PC-3 (cell line): ENCODE measurements at regions not wholly inside any gene's neighbourhood (a gene's known extent, or its start where the extent isn't known, plus 50 kb on each side); places are given as distances from the start of the nearest gene placed in this dataset.
"Not testable (repeated sequence)": the region's sequence is repeated elsewhere in the genome, so short reads cannot be mapped to it uniquely, and the experiment has no call there.

Experiments
- ATAC-seq: fragments of 200-7000 bp; cut with Tn5 transposase; 2 replicates; pipeline ENCODE4 v1.9.1; 2020; ENCODE audit warnings: mild to moderate bottlenecking, moderate library complexity
- BruUV-seq: library from RNA; stranded (reverse); fragments of 400-500 nt; replicated peaks from 2 replicates; lab custom pipeline; 2021; lab: Mats Ljungman, UMichigan
- CTCF ChIA-PET: fragments of 300-600 bp; sonication (Branson Sonifier 250); formaldehyde crosslinking; loops from one replicate; lab custom pipeline; 2022; ENCODE audit warnings: antibody characterized with exemption; lab: Charles Lee
- POLR2A ChIA-PET: fragments of 300-600 bp; sonication (Branson Sonifier 250); formaldehyde crosslinking; loops from one replicate; lab custom pipeline; 2022; ENCODE audit warnings: antibody characterized with exemption; ENCODE audit not compliant: unreplicated experiment; lab: Charles Lee
- DNase-seq: peaks from one replicate; pipeline ENCODE4 v3.0.0-alpha.2; 2015
- H2AFZ ChIP-seq: fragments of 300-600 bp; sonication (generic); 2 replicates; pipeline ENCODE4 v1.6.0; 2016; ENCODE audit warnings: antibody characterized with exemption, low read length
- H3F3A ChIP-seq: fragments of 300-600 bp; sonication (generic); one replicate; pipeline ENCODE4 v1.6.0; 2017; ENCODE audit warnings: antibody characterized with exemption, low read length, control low read depth, mild to moderate bottlenecking; ENCODE audit not compliant: unreplicated experiment
- H3K27ac ChIP-seq: fragments of 300-600 bp; sonication (generic); 2 replicates; pipeline ENCODE4 v1.5.1; 2016; ENCODE audit warnings: mild to moderate bottlenecking, low read length
- H3K27me3 ChIP-seq: fragments of 300-600 bp; sonication (generic); 2 replicates; pipeline ENCODE4 v1.6.1; 2016; ENCODE audit warnings: low read length, mixed read lengths
- H3K36me3 ChIP-seq: fragments of 300-600 bp; sonication (generic); 2 replicates; pipeline ENCODE4 v1.6.1; 2016; ENCODE audit warnings: low read depth, mixed run types, low read length, mixed read lengths
- H3K4me1 ChIP-seq: fragments of 300-600 bp; sonication (generic); 2 replicates; pipeline ENCODE4 v1.5.1; 2016; ENCODE audit warnings: low read length; ENCODE audit not compliant: insufficient read depth
- H3K4me2 ChIP-seq: fragments of 300-600 bp; sonication (generic); 2 replicates; pipeline ENCODE4 v1.6.0; 2016; ENCODE audit warnings: low read length
- H3K4me3 ChIP-seq: fragments of 300-600 bp; sonication (generic); 2 replicates; pipeline ENCODE4 v1.5.1; 2016; ENCODE audit warnings: mild to moderate bottlenecking, low read length, mixed read lengths
- H3K79me2 ChIP-seq: fragments of 300-600 bp; sonication (generic); 2 replicates; pipeline ENCODE4 v1.6.1; 2017; ENCODE audit warnings: low read length, mixed read lengths
- H3K9ac ChIP-seq: fragments of 300-600 bp; sonication (generic); 2 replicates; pipeline ENCODE4 v1.6.0; 2016; ENCODE audit warnings: mild to moderate bottlenecking, low read length
- H3K9me2 ChIP-seq: fragments of 300-600 bp; sonication (generic); replicated peaks from 2 replicates; pipeline ENCODE4 v1.6.1; 2016; ENCODE audit warnings: mixed run types, low read length, mixed read lengths
- H3K9me3 ChIP-seq: fragments of 300-600 bp; sonication (generic); 2 replicates; pipeline ENCODE4 v1.6.1; 2016; ENCODE audit warnings: low read length, mixed read lengths
- H4K20me1 ChIP-seq: fragments of 300-600 bp; sonication (generic); 2 replicates; pipeline ENCODE4 v1.6.1; 2016; ENCODE audit warnings: low read length, mixed read lengths
- EZH2 ChIP-seq: fragments of 300-600 bp; sonication (generic); IDR thresholded peaks from one replicate; pipeline ENCODE4 v1.6.1; 2017; ENCODE audit warnings: antibody characterized with exemption, mild to moderate bottlenecking, low read length; ENCODE audit not compliant: unreplicated experiment
- EZH2phosphoT487 ChIP-seq: fragments of 300-600 bp; sonication (generic); IDR thresholded peaks from 2 replicates; pipeline ENCODE4 v1.6.1; 2018; ENCODE audit warnings: mild to moderate bottlenecking, antibody characterized with exemption, low read length, borderline replicate concordance
- intact Hi-C: fragments of 100-400 bp; cut with micrococcal nuclease; formaldehyde crosslinking; loops from 2 replicates; pipeline ENCODE4 v1.9.0; 2023
- TF ChIP-seq, protein P1 (sequence below): fragments of 300-600 bp; sonication (generic); conservative IDR thresholded peaks from 2 replicates; pipeline ENCODE4 v1.5.1; 2017; ENCODE audit warnings: antibody characterized with exemption, low read depth, mild to moderate bottlenecking, low read length

DNA sequence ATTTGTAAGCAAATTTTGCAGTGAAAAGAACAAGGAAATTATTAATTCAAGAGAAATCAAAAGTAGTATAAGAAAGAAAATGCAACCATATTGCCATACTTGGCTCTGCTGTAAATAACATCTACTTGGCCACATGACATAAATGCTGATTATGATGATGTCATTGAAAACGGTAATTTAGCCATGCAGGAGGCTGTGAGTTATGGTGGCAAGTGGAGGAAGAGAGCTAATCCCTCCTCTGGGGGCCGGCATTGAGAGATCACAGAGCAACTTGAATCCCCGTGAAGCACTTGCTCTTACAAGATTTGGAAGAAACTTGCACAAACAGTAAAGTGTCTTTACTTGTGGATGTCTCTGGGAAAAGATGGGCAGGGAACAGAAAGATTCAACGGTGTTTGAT, 456.6 kb downstream of the PREX1 start:
- intact Hi-C loops: no loop called here
- Histone ChIP-seq H3K4me3 (no peak overlapping the region), H3K9me2 (no peaks in the 10 kb centered on the region), H3K79me2 (no peaks in the 10 kb centered on the region), H3K9me3 (no peaks in the 10 kb centered on the region), H3K4me2 (no peak overlapping the region), H3K36me3 (no peaks in the 10 kb centered on the region), H2AFZ (no peak overlapping the region), H4K20me1 (no peaks in the 10 kb centered on the region), H3K9ac (no peak overlapping the region), H3K27me3 (peaks cover 9% of the 10 kb centered on the region), H3F3A (no peaks in the 10 kb centered on the region), H3K4me1 (peaks cover 13% of the 10 kb centered on the region), H3K27ac (no peak overlapping the region)
- BruUV-seq: no TSS peak
- ATAC-seq (no peak), DNase-seq (no peak)
- ChIA-PET POLR2A (no interaction called here), CTCF (no interaction called here)
- TF ChIP-seq EZH2 (no peak), EZH2phosphoT487 (no peak)
- TF ChIP-seq, protein P1, sequence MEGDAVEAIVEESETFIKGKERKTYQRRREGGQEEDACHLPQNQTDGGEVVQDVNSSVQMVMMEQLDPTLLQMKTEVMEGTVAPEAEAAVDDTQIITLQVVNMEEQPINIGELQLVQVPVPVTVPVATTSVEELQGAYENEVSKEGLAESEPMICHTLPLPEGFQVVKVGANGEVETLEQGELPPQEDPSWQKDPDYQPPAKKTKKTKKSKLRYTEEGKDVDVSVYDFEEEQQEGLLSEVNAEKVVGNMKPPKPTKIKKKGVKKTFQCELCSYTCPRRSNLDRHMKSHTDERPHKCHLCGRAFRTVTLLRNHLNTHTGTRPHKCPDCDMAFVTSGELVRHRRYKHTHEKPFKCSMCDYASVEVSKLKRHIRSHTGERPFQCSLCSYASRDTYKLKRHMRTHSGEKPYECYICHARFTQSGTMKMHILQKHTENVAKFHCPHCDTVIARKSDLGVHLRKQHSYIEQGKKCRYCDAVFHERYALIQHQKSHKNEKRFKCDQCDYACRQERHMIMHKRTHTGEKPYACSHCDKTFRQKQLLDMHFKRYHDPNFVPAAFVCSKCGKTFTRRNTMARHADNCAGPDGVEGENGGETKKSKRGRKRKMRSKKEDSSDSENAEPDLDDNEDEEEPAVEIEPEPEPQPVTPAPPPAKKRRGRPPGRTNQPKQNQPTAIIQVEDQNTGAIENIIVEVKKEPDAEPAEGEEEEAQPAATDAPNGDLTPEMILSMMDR: no peak

DNA sequence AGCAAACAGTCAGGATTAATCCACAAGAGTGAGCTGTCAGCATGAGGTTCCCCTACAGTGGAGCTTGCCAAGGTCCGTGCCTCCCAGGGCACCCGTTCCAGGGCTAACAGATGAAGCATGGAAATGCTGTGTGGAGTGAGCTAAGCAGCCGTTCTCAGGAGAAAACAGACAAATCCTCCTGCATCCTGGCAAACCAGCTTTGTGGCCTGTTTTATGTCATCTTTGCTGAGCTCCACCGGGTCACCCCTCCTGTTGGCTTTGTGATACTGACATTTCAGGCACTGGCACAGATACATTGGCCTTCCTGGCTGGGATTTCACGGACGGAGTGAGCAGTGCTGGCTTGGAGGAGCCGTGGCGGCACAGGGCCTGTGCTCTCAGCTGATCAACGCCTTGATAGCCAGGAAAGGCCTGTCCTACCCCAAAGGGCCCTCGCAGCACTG, 459.2 kb downstream of the PREX1 start:
- H3K27ac ChIP-seq, H4K20me1 ChIP-seq, BruUV-seq, ATAC-seq, H3K79me2 ChIP-seq, H3F3A ChIP-seq, intact Hi-C loops, H3K9ac ChIP-seq, H3K9me3 ChIP-seq, H2AFZ ChIP-seq, H3K4me3 ChIP-seq, H3K9me2 ChIP-seq, DNase-seq, H3K36me3 ChIP-seq, POLR2A ChIA-PET, CTCF ChIA-PET, H3K4me2 ChIP-seq: not testable (repeated sequence)
- Histone ChIP-seq H3K4me1 (peaks cover 12% of the 10 kb centered on the region), H3K27me3 (peaks cover 22% of the 10 kb centered on the region; the same call in 1 of the 2 replicates)

DNA sequence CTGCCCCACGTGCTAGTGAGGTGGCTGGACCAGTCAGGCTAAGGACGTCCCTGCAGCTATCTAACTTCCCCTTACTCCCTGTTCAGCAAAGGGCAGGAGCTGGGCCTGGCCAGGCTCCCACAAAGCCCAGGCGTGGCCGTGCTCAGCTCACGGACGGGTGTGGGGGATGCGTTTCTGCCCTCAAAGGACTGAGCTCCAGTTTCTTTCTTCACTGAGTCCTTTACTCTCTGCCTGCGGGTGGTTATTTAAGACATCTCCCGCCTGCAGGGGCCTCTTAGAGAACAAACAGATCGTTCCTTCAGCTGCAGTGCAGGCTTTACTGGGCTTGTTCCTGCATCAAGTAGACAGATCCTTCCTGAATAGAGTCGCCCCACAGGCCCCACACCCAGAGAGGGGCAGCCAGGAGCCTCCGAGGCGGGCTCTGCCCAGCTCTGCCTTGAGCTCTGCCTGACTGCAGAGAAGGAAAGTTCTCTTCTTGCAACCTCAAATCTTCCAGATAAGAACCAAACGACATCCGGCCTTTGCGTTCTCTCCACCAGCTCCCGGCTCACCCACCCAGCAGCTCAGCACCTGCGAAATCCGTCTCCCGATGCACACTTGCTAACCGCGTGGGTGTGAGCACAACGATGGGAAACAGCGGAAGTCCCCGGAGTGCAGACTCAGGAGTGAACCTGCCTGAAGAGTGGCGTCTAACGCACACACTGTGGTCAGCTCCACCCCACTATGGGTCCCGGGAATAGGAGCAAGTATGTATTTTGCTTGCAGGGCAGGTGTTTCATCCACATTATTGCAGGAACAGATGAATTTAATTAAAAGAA, 460.0 kb downstream of the PREX1 start:
- H3K27me3 ChIP-seq: peaks cover 22% of the 10 kb centered on the region; the same call in 1 of the 2 replicates
- H3K4me3 ChIP-seq, H3F3A ChIP-seq, ATAC-seq, DNase-seq, H3K4me1 ChIP-seq, BruUV-seq, H3K4me2 ChIP-seq, CTCF ChIA-PET, H3K79me2 ChIP-seq, intact Hi-C loops, POLR2A ChIA-PET, H2AFZ ChIP-seq, H4K20me1 ChIP-seq, H3K27ac ChIP-seq, H3K9me2 ChIP-seq, H3K9ac ChIP-seq, H3K36me3 ChIP-seq, H3K9me3 ChIP-seq: not testable (repeated sequence)
